ENCODE measurements at regions not wholly inside any gene's neighbourhood (a gene's known extent, or its start where the extent isn't known, plus 50 kb on each side); places are given as distances from the start of the nearest gene placed in this dataset.
"Not testable (repeated sequence)": the region's sequence is repeated elsewhere in the genome, so short reads cannot be mapped to it uniquely, and the experiment has no call there.

DNA sequence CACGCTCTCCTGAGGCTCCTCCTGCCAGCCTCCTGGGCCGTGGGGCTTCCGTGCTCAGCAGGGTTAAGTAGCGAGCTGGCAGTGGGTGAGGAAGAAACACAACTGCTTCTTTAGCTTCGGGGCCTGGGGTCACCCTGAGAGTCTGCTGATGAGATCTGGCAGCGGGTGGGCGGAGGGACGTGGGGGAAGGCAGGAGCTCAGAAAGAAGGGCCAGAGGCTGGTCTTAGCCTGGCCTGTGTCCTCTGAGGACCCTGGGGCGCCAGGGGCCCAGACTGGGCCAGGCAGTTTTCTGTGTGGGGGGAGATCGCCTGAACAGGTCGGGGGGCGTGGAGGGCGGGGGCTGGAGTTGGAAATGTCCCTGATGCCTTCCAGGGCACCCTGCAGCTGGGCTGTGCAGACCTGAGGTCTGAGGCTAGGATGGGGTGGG is 97.8 kb upstream of the GSE1 start:
- no peak for TF ChIP-seq POLR2AphosphoS5 (IDR thresholded peaks at IDR 0.05)
- TF ChIP-seq EP300 (IDR thresholded peaks at IDR 0.05), result no peak
- TF ChIP-seq, protein P1, sequence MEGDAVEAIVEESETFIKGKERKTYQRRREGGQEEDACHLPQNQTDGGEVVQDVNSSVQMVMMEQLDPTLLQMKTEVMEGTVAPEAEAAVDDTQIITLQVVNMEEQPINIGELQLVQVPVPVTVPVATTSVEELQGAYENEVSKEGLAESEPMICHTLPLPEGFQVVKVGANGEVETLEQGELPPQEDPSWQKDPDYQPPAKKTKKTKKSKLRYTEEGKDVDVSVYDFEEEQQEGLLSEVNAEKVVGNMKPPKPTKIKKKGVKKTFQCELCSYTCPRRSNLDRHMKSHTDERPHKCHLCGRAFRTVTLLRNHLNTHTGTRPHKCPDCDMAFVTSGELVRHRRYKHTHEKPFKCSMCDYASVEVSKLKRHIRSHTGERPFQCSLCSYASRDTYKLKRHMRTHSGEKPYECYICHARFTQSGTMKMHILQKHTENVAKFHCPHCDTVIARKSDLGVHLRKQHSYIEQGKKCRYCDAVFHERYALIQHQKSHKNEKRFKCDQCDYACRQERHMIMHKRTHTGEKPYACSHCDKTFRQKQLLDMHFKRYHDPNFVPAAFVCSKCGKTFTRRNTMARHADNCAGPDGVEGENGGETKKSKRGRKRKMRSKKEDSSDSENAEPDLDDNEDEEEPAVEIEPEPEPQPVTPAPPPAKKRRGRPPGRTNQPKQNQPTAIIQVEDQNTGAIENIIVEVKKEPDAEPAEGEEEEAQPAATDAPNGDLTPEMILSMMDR (IDR thresholded peaks at IDR 0.05), result no peak
- no peak for TF ChIP-seq POLR2A (IDR thresholded peaks at IDR 0.05)
- H3K36me3 ChIP-seq, result no peaks in the 10 kb centered on the region
- H3K4me3 ChIP-seq, result no peak overlapping the region
- no peaks in the 10 kb centered on the region for H3K27me3 ChIP-seq
- DNase-seq (ENCODE audit: low spot score in 2 of 2), result no peak
- H3K4me1 ChIP-seq, result peaks cover 32% of the 10 kb centered on the region
- no peaks in the 10 kb centered on the region for H3K9me3 ChIP-seq
- WGBS, result 36% methylated on average over 13 of the region's 13 CpGs
- peak overlapping the region; percentile 79 for H3K27ac ChIP-seq

DNA sequence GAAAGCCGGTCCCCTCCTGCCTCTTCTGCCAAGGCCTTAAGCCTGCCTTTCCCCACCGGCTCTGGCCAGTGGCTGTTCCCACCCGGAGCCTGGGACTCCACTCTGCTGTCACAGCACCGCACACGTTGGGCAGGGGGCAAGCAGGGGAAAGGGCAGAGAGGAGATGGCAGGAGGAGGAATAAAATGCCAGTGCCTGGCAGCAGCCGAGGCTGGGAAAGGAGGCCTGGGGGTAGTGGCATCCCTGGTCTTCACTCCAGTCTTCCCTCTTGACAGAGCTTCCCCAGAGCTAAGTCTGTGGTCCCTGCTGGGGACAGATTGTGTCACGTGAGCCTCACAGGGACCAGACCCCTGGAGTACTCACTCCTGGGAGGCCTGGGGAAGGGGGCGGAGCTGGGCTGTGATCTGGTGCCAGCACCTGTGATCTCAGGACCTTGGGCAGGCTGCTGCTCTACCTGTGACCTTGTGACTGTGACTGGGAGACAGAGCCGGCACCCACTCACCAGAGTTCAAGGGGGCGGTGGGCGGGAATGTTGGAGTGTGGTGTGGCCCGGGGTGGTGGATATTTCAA is 97.2 kb upstream of the GSE1 start:
- 91% methylated on average over 9 of the region's 12 CpGs for WGBS
- Histone ChIP-seq H3K4me1 (peaks cover 37% of the 10 kb centered on the region), H3K36me3 (no peaks in the 10 kb centered on the region), H3K4me3 (no peak overlapping the region), H3K27me3 (no peaks in the 10 kb centered on the region), H3K27ac (peak overlapping the region; percentile 79), H3K9me3 (no peaks in the 10 kb centered on the region)
- DNase-seq (ENCODE audit: low spot score in 2 of 2), result no peak
- TF ChIP-seq EP300 (IDR thresholded peaks at IDR 0.05) (no peak), POLR2AphosphoS5 (IDR thresholded peaks at IDR 0.05) (no peak), POLR2A (IDR thresholded peaks at IDR 0.05) (no peak)
- TF ChIP-seq, protein P1 (IDR thresholded peaks at IDR 0.05), result no peak

DNA sequence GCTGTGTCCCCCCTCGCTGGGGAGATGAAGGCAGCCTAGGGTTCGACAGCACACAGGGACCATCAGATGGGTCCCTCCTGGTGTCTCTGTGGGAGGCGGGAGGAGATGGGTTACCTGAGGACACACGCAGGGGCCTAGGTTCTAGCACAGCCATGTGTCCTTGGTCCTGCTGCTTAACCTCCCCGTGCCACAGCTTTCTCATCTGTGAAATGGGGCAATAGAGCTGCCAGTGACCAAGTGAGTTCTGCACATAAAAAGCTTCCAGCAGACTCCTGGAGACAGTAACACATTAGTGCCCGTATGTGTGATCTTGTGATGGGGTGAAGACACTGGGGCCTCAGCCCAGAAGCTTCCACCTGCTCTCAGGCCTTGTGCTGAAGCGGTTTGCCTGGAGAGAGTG is 96.0 kb upstream of the GSE1 start:
- Histone ChIP-seq H3K4me1 (peaks cover 50% of the 10 kb centered on the region), H3K36me3 (no peaks in the 10 kb centered on the region), H3K27ac (no peak overlapping the region), H3K4me3 (no peak overlapping the region), H3K9me3 (no peaks in the 10 kb centered on the region), H3K27me3 (no peaks in the 10 kb centered on the region)
- 100% methylated on average over 1 of the region's 7 CpGs for WGBS
- no peak for TF ChIP-seq EP300 (IDR thresholded peaks at IDR 0.05)
- TF ChIP-seq, protein P1 (IDR thresholded peaks at IDR 0.05), result no peak
- no peak for TF ChIP-seq POLR2AphosphoS5 (IDR thresholded peaks at IDR 0.05)
- TF ChIP-seq POLR2A (IDR thresholded peaks at IDR 0.05), result no peak
- no peak for DNase-seq (ENCODE audit: low spot score in 2 of 2)

DNA sequence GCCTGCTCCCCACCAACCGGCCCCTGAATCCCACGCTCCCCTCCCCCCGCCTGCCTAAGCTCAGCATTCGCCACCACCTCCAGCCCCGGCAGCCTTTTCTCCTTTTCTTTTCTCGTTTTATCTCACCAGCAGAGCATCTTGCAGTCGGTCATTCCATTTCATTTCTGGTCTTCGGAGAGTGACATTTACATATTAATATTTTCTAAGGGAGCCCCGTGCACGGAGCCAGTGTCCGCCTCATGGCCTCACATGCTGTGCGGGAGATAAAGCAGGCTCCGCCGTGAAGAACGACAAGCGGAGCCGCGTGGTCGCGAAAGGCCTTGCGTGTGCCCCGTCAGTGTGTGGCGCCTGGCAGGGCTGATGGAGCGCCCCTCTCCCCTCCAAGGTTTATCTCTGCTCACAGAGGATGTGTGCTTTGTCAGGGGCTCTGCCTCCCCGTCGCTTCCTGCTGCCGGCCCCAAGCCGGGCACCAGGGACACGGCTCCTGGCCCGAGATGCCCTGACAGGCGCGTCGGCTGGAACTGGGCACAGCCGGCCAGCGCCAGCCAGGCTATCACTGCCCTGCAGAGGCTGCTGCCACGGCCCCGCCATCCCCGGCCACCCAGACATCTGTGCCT is 95.5 kb upstream of the GSE1 start:
- Histone ChIP-seq H3K36me3 (no peaks in the 10 kb centered on the region), H3K4me3 (no peak overlapping the region), H3K9me3 (no peaks in the 10 kb centered on the region), H3K4me1 (peaks cover 55% of the 10 kb centered on the region), H3K27ac (no peak overlapping the region), H3K27me3 (no peaks in the 10 kb centered on the region)
- WGBS, result 95% methylated on average over 30 of the region's 38 CpGs
- TF ChIP-seq POLR2AphosphoS5 (IDR thresholded peaks at IDR 0.05) (no peak), EP300 (IDR thresholded peaks at IDR 0.05) (no peak), POLR2A (IDR thresholded peaks at IDR 0.05) (no peak)
- TF ChIP-seq, protein P1 (IDR thresholded peaks at IDR 0.05), result no peak
- DNase-seq (ENCODE audit: low spot score in 2 of 2), result no peak

DNA sequence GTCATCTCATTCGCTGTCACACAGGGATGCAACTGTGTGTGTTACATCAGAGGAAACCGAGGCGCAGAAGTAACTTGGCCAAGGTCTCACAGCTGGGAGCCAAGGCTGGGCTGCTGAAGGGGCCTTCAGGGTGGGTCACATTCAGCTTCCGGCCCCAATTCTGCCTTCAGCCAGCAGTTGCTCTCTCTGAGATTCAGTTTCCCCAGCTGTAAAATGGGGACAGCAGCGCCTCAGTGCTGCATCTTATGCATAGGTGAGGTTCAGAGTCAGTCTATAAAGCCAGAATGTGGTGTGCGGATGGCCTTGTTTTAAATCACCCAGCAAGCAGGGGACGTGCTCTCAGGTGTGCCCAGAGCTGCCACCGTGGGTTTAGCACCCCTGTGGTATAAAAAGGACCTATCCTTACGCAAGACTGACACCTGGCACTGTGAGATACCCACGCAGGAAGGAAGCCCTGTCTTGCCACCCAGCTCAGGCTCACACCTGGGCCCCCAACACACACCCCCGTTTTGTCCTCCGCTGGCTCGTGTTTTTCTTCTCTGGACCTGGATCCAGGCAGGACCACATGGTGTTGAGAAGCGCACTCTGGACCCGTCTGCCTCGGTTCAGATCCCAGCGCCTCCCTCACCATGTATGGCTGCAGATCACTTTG is 94.6 kb upstream of the GSE1 start:
- Histone ChIP-seq H3K36me3 (no peaks in the 10 kb centered on the region), H3K27me3 (no peaks in the 10 kb centered on the region), H3K27ac (no peak overlapping the region), H3K4me3 (no peak overlapping the region), H3K4me1 (peaks cover 59% of the 10 kb centered on the region), H3K9me3 (no peaks in the 10 kb centered on the region)
- no peak for DNase-seq (ENCODE audit: low spot score in 2 of 2)
- WGBS, result 90% methylated on average over 11 of the region's 17 CpGs
- no peak for TF ChIP-seq POLR2A (IDR thresholded peaks at IDR 0.05)
- no peak for TF ChIP-seq POLR2AphosphoS5 (IDR thresholded peaks at IDR 0.05)
- TF ChIP-seq, protein P1 (IDR thresholded peaks at IDR 0.05), result no peak
- no peak for TF ChIP-seq EP300 (IDR thresholded peaks at IDR 0.05)

DNA sequence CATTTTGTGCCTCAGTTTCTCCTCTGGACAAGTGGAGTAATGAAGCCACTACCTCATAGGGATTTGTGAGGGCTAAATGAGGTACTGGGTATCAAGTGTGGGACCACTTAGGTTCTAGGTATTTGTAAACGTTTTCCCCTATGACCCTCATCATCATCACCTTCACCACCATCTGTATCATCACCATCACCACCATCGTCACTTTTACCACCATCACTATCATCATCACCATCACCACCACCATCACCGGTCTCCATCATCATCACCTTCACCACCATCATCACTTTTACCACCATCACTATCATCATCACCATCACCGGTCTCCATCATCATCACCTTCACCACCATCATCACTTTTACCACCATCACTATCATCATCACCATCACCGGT is 94.1 kb upstream of the GSE1 start:
- DNase-seq (ENCODE audit: low spot score in 2 of 2); H3K9me3 ChIP-seq; H3K27me3 ChIP-seq; H3K36me3 ChIP-seq; H3K27ac ChIP-seq; H3K4me3 ChIP-seq: not testable (repeated sequence)
- peaks cover 59% of the 10 kb centered on the region for H3K4me1 ChIP-seq
- WGBS, result 66% methylated on average over 5 of the region's 5 CpGs
